Liver (tissue), 3 donors: ENCODE measurements at regions not wholly inside any gene's neighbourhood (a gene's known extent, or its start where the extent isn't known, plus 50 kb on each side); places are given as distances from the start of the nearest gene placed in this dataset.

ENCODE experiments used
- ATF3 ChIP-seq: IDR thresholded peaks from 2 replicates; pipeline ENCODE4 v1.6.1; 2016; ENCODE audit warnings: antibody characterized with exemption
- CTCF ChIP-seq: fragments of 150-350 bp; IDR thresholded peaks from 2 replicates; pipeline ENCODE4 v1.5.1; 2017; ENCODE audit warnings: improper control_type of control experiment, low read depth, low read length; ENCODE audit not compliant: missing input control
- EGR1 ChIP-seq, 2 donors: IDR thresholded peaks; 2 replicates each; pipeline ENCODE4 v1.6.1; 2016 to 2018; ENCODE audit warnings: antibody characterized with exemption in 2 of 2, low read depth in 2 of 2
- RAD21 ChIP-seq, 2 donors: IDR thresholded peaks; 2 replicates each; pipeline ENCODE4 v1.6.1; 2016; ENCODE audit warnings: antibody characterized with exemption in 2 of 2, mild to moderate bottlenecking in 2 of 2
- RXRA ChIP-seq, 2 donors: IDR thresholded peaks; 2 replicates each; pipeline ENCODE4 v1.6.1; 2017 to 2018; ENCODE audit warnings: antibody characterized with exemption in 2 of 2, mild to moderate bottlenecking in 1 of 2
- SP1 ChIP-seq: IDR thresholded peaks from 2 replicates; pipeline ENCODE4 v1.6.1; 2018; ENCODE audit warnings: antibody characterized with exemption, mild to moderate bottlenecking
- TAF1 ChIP-seq: conservative IDR thresholded peaks from 2 replicates; pipeline ENCODE4 v1.6.1; 2016; ENCODE audit warnings: antibody characterized with exemption, mild to moderate bottlenecking
- TF ChIP-seq, protein P1 (sequence below): IDR thresholded peaks from 2 replicates; pipeline ENCODE4 v1.6.1; 2016; ENCODE audit warnings: antibody characterized with exemption
- TF ChIP-seq, protein P2 (sequence below): IDR thresholded peaks from 2 replicates; pipeline ENCODE4 v1.6.1; 2016; ENCODE audit warnings: antibody characterized with exemption, mild to moderate bottlenecking
- donor health status: healthy.
- donor health status: healthy.

GRCh38 chr15:26235864-26236263 lies 372.7 kb upstream of the ATP10A start:
- TF ChIP-seq TAF1 = no peak
- TF ChIP-seq CTCF = no peak
- no peak for TF ChIP-seq EGR1 (IDR thresholded peaks at IDR 0.05; ENCODE audit: low read depth in 2 of 2)
- no peak for TF ChIP-seq SP1
- TF ChIP-seq, protein P1, sequence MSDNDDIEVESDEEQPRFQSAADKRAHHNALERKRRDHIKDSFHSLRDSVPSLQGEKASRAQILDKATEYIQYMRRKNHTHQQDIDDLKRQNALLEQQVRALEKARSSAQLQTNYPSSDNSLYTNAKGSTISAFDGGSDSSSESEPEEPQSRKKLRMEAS = no peak
- TF ChIP-seq RXRA (IDR thresholded peaks at IDR 0.05) = no peak
- TF ChIP-seq RAD21 (IDR thresholded peaks at IDR 0.05) = no peak
- TF ChIP-seq, protein P2, sequence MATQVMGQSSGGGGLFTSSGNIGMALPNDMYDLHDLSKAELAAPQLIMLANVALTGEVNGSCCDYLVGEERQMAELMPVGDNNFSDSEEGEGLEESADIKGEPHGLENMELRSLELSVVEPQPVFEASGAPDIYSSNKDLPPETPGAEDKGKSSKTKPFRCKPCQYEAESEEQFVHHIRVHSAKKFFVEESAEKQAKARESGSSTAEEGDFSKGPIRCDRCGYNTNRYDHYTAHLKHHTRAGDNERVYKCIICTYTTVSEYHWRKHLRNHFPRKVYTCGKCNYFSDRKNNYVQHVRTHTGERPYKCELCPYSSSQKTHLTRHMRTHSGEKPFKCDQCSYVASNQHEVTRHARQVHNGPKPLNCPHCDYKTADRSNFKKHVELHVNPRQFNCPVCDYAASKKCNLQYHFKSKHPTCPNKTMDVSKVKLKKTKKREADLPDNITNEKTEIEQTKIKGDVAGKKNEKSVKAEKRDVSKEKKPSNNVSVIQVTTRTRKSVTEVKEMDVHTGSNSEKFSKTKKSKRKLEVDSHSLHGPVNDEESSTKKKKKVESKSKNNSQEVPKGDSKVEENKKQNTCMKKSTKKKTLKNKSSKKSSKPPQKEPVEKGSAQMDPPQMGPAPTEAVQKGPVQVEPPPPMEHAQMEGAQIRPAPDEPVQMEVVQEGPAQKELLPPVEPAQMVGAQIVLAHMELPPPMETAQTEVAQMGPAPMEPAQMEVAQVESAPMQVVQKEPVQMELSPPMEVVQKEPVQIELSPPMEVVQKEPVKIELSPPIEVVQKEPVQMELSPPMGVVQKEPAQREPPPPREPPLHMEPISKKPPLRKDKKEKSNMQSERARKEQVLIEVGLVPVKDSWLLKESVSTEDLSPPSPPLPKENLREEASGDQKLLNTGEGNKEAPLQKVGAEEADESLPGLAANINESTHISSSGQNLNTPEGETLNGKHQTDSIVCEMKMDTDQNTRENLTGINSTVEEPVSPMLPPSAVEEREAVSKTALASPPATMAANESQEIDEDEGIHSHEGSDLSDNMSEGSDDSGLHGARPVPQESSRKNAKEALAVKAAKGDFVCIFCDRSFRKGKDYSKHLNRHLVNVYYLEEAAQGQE = no peak
- no peak for TF ChIP-seq ATF3
